GM19025 (cell line): ENCODE measurements at regions not wholly inside any gene's neighbourhood (a gene's known extent, or its start where the extent isn't known, plus 50 kb on each side); places are given as distances from the start of the nearest gene placed in this dataset.
"Not testable (repeated sequence)": the region's sequence is repeated elsewhere in the genome, so short reads cannot be mapped to it uniquely, and the experiment has no call there.

Source experiments
- ATAC-seq: cut with Tn5 transposase; IDR thresholded peaks from one replicate; pipeline ENCODE4 v1.9.1; 2021; ENCODE audit warnings: mild to moderate bottlenecking, low read depth, moderate library complexity; ENCODE audit not compliant: unreplicated experiment

DNA sequence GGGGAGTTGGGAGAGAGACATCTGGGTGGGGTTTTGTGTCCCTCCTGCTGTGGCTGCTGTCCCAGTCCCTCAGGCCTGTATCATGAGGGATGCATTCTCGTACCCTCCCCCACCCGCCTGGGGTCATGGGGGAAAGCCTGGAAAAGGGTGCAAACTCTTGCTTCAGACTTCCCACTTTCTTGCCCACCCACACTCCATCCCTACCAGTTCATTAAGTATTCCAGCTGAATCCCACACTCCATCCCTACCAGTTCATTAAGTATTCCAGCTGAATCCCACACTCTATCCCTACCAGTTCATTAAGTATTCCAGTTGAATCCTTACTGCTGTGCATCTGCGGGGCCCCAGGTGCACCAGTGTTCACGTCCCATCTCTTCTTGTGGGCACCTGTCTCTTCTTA is 116.3 kb downstream of the ACAA2 start:
- no peak for ATAC-seq

DNA sequence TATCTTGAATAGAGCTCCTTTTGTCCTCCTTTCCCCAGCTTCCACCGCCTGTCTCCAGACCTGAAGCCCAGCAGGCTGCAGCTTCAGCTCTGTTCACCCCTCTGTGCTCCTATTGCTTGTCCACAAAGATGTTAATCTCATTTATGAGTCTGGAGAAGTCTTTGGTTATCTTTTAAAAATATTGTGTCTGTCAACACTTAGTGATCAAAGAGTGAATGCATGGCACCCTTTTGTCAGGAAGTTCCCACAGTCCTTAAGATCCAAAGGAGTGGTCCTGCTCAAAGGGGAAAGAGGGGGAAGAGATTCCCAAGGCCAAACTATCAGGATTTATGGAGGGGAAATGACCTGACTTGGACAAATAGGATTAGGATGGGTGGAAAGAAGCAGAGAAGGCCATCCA is 118.9 kb downstream of the ACAA2 start:
- no peak for ATAC-seq

DNA sequence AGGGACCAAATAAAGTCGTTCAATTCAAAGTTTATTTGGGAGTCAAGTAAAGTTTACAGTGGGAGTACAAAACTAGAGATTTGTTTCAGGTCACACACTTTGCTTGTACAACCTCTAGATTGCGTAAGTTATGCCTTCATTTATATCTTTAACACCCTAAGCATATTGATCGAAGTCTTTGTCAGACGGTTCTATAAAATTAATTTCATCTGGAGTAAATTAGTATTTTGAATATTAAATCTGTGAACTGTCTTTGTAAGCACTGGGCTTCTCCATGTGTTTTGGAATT is 119.7 kb downstream of the ACAA2 start:
- no peak for ATAC-seq

DNA sequence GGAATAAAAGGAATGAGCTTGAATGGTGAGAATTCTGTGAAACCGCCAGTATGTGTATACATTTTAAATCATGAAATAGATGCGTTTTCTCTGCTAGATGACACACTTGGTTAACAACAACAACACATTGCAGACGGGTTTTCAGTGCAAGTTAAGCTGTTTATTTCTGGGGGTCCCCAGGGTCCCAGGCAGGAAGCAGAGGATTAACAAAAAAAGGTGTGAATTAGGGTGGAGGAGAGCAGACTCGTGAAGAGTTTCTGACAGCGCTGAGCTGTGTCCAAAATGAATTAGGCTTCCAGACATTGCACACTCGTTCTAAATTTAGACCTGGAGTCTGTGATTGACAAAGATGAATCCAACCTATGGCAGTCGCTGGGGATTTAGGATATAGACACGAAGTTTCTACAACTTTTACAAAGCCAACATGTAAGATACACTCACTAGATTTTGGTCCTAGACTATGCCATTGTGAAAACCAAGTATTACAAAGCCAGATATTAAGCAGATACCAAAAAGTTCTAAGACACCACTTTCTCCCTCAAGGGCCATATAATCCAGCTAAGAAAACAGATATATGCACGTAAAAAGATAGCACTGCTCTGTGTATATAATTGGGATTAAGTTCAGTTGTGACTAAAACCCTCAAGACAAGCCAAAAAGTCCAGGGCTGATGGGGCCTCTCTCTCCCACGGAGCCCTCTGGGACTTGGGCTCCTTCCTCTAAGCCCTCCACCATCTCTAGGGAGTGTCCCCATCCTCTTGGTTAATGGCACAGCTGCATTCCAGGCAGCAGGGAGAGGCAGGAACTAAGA is 120.2 kb downstream of the ACAA2 start:
- ATAC-seq = no peak

DNA sequence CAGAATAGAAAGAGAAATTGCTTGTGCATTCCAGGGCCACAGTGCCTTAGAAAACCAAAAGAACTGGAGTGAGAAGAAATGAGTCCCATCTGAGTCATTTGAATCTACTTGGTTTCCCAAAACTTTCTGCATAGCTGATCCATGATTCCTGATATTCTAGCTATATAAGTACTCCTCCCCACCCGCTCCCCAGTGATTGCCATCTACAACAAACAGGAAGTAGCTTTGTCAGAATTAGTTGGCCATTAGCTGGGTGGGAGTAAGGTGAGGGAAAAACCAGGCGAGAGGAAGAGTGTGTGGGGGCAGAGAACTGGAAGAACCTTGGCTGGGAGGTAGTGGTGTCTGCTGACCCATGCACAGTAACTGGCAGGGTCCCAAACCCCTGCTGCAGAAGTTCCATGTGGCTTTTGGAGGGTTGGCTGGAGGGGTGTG is 122.1 kb downstream of the ACAA2 start:
- no peak for ATAC-seq

DNA sequence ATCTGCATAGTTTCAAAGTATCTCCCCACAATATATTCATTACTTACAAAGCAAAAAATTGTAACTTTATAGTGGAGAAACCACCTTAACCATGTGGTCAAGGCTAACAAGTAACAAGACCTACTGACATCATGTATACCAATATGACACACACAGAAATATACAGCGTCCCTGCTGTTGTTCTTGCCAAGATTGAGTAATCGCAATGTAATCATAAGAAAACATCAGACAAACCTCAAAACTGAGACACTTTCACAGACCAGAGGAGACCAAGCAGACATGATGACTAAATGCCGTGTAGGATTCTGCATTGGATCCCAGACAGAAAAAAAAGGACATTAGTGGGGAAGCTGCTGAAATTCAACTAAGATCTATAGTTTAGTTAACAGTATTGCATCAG is 123.0 kb downstream of the ACAA2 start:
- ATAC-seq = no peak

DNA sequence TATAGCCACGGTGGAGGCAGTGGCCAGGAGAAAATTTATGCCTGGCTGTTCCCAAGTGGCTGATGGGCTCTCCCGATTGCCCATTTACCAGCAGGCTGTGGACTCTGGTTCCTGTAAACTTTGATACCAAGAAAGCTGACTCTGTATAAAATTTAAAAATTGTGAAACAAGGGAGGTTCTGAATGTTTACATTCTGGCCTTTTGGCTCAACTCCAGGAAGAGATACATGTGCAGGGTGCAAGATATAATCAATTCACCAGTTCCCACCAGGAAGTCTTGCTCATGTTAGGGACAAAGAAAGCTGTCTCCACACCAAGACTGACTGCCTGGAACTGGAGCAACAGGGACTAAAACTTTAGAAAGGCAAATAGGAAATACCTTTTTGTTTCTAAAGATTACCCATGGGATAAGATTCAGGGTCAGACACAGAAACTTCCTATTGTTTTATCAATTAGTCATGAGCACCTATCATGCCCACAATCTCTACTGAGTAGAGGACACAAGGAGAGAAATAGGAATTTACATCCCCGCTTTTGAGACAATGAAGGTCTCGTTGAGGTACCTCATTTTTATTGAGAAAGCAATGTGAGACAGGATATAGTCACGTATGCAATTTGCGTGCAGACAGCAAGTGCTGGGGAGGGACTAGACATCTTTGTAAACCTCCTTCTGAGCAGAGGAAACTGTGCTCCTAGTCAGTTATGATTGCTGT is 123.5 kb downstream of the LIPG start:
- ATAC-seq = no peak

DNA sequence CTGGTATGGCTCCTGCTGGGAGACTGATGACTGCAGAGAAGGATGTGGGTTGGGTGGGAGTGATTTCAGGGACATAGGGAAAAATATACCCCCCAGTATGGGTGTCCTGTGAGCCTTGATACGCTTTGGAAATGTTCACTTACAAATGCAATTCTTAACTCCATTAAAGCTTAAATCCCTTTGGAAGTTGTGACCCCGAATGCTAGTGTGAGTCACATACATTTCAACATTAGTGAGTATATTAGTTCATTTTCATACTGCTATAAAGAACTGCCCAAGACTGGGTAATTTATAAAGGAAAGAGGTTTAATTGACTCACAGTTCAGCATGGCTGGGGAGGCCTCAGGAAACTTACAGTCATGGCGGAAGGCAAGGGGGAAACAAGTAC is 120.9 kb downstream of the LIPG start:
- ATAC-seq = not testable (repeated sequence)

DNA sequence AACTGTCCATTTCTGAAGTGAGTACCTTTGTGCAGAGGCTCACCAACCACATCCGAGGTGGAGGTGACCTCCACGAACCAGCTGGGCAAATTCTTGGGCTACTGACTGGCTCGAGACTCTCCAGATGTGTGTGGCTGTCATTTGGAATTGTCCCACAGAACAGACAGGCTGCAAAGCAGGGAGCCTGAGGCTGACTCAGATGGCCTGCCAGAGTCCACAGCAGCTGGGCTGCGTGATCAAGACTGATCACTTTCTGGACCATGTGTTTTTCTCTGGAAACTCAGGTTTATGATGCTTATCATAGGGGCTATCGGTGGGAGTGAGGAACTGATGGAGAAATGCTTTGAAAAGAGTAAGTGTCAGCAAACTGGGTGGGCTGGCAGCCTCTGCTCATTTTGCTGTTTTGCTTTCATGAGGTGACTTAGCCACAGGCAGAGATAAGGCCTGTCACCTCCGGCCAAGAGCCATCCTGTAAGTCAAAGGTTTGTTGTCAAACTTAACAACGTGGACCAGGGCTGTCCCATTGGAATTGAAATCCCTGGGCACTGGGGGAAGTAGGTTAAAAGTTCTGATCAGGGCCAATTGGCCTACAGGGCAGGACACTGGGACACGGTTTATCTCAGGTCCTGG is 120.4 kb downstream of the LIPG start:
- ATAC-seq = no peak

DNA sequence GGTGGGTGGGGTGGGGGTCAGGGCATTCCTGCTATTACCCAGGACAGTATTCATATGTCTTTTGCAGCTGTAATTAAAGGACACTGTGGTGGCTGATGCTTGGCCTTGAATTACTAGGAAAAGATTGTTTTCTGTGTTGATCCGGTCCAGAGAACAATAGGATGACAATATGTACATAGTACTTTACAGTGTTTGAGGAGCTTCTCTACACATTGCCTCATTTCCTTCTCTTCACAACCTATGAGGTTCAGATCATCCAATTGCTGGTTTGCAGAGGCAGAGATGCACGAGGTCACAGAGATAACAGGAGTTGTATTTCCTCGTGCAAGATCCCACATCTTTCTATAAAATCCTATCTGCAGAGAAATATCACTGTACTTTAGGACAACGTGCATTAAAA is 119.5 kb downstream of the LIPG start:
- ATAC-seq = no peak

DNA sequence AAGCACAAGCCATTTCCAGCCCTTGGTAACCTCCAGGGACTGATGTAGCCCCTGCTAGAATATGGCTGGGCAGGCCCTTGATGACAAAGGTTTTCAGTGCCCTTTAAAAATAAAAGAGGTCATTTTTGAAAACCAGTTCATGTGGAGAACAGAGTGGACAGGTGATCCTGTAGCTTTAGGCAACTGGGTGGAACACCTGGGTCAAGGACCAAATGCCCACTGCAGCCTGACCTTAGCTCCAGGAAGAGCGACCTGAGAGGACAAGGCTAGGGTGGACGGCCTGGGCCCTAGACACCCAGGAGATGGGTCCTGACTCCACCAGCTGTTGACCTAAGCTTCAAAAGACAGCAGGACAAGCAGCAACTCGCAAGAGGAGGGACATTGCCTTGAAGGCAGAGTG is 116.6 kb downstream of the LIPG start:
- ATAC-seq = no peak

DNA sequence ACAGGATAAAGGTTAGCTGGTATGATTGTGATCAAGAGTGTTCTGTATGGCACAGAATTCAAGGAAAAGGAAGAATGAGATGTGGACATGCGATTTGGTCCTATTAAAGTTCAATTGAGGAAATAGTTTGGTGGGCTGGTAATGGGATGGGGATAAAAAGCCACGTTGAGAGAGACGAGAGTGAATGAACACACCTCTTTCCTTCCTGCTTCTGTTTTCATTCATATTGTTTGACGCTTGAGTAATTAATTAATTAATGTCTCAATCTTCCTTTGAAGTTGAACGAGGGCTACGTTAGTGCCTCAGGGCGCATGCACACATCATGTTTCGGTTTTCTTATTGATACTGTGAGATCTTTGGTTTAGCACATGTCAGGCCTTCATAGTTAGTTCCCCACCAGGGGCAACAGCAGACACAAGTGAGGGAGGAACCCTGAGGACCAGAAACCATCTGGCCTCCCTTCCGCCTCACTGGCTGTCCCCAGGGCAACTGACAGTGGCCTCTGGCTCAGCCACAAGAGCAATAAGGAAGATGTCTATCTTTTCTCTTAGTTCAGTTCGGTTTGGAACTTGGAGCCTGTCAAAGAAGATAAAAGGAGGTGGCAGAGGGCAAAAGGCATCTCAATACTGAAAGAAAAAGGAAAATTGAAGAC is 116.0 kb downstream of the LIPG start:
- peak; percentile 83 for ATAC-seq

DNA sequence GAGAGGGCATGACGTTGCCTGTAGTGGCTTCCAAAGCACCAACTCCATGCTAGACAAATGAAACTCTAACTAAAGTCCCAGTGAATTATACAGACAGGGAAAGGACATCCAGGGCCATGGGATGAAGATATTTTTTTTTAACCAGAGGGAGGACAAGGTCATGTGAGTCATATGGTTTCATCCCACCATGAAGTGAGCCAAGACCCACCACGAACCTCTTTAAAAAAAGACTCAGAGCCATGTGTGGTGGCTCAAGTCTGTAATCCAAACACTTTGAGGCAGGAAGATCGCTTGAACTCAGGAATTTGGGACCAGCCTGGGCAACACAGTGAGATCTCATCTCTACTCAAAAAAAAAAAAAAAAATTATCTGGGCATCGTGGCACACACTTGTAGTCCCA is 115.2 kb downstream of the LIPG start:
- ATAC-seq = no peak

DNA sequence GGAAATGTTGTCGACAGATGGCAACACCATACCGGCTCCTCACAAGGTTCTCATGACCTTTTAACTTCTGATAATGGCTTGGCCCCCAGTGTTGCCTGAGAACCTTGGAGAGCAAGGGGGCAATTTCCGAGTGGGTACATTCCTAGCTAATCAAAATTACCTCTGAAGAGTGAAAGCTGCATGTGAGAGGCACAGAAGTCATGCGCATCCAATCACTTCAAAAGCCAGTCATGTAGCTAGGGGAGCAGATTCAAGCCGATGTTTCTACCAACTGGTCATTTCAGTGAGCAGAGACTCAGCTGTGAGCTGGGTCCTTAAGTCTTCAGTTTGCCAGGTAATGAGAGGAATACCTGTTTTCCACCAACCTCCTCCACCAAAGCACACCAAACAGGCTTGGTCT is 111.4 kb downstream of the LIPG start:
- ATAC-seq = no peak

DNA sequence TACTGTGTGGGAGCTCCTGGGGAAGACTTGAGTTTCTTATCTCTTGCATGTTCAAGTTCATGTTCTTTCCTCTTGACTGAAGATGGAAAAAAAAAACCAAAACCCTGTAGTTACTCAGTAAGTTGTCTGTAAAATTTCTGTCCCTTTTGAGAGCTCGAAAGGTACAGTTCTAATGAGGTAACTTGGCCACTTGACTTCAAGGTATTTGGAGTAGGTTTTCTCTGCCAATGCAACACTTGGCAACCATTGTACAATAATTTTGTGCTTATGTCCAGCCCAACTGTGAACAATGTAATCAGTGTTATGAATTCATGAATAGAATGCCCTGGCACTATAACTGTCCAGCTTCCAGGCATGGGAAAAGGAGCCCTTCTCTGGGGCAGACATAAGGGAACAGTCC is 111.0 kb downstream of the LIPG start:
- no peak for ATAC-seq

DNA sequence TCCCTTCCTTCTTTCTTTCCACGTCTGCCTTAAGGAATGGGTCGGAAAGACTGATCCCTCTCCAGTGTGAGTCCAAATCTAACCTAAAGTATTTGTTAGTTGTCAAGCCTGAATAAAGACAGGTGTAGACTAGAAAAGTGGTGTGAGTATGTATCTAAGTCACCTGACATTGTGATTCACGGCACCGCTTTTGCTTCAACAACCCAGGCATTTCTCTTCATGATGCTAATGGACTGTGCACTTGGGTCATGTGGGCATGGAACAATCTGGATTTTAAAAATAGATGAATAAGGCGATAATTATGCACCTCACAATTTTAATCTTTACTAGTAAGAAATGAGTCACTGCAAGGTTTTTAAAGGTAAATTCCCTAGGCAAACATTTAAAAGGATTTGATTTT is 107.5 kb downstream of the LIPG start:
- no peak for ATAC-seq

DNA sequence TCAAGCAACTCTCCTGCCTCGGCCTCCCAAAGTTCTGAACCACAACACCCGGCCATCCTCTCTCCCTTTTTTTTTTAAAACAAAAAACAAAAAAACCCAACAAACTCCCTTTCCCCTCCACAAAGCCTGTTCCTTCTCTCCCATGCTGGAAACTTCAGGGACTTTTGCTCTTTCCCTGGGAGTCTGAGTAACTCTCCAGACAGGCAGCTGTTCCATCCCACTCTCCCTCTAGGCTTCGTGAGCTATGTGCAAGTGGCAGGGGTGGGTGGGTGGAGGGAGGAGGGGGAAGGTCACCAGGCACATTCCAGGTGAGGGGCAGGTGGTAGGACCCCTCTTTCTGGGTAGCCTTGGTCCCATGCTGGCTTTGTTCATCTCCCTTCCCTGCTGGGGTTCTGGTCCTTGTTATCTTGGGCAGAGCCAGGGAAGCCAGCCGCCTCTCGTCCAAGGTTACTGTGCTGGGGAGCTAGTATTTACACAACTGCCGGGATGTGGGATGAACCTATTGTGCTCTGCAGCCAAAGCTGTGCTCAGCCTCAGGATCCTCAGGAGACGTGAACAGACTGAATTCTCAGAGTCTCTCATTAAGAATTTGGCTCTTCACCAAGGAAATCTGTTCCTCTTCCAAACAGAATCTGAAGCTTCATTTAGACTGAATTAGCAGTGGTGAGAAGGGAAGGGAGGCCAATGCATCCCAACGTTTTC is 106.9 kb downstream of the LIPG start:
- no peak for ATAC-seq

DNA sequence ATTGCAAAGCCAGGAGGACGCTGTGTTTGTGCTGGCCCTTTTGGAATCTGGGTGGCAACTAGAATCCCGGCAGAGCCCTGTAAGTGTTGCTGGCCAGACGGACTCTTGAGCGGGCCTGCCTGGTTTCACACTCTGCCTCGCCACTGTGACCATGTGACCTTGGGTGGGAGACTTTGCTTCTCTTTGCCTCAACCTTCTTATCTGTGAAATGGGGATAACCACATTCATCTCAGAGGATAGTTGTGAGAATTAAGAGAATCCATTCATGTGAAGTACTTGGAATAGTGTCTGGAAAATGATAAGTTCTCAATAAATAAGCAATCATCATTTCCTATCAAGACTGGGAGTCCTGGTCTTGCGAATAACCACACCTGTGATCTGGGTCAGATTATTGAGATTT is 105.6 kb downstream of the LIPG start:
- no peak for ATAC-seq

DNA sequence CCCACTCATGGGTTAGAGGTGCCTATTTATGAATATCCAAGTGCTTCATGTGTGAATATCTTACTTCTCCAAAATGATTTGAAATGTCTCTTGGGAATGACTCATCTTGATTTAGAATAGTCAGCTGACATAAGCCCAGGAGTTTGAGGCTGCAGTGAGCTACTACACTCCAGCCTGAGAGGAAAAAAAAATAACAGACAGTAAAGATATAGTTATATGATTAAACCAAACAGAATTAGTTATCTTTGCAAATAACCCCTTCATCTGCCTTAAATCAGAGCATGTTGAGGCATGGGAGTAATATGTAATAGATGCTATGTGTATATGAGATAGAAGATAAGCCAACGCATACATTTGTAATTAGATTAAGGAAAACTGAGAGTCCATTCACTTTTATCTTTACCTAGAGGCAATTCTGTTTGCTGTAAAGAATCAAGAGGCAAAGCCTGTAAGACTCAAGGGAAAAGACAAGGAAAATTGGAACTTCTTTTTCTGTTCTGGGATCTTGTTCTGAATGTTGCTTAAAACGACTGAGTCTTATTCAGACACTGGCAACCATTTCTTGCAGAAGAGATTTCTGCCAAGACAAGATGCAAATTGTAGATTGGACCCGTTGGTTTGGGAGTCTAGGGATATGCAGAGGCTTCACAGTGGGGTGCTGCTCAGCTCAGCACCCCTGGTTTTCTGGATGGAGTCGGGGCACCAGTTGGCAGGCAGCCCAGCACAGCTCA is 104.4 kb downstream of the LIPG start:
- no peak for ATAC-seq
